ENCODE measurements at regions not wholly inside any gene's neighbourhood (a gene's known extent, or its start where the extent isn't known, plus 50 kb on each side); places are given as distances from the start of the nearest gene placed in this dataset.

DNA sequence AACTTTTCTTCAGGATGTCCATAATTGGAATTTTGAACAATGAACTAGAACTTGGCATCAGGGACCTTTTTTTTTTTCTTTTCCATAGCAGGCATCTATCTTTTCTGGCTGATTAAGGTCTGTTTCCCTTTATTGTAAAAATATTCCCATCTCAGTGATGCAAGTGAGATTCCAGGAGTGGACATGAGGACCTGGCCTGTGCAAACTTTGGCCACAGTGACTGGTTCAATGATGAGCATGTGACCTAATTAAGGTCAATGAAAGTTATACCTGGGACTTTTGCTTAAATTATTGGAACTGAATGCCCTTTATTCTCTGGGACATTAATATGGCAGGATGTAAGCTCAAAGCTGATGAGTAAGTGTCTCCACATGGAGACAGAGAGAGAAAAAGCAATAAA is 83.8 kb downstream of the DIO2 start:
- H3K27me3 Mint-ChIP-seq: no peaks in the 10 kb centered on the region
- no peaks in the 10 kb centered on the region for H3K9me3 Mint-ChIP-seq
- no peak overlapping the region for H3K27ac Mint-ChIP-seq
- no peaks in the 10 kb centered on the region for H3K36me3 Mint-ChIP-seq
- no peak for DNase-seq (ENCODE audit: extremely low spot score, unreplicated experiment)
- no peak overlapping the region for H3K4me3 Mint-ChIP-seq
- no peak for TF ChIP-seq CTCF (conservative IDR thresholded peaks at IDR 0.05)
- no peaks in the 10 kb centered on the region for H3K4me1 Mint-ChIP-seq (ENCODE audit: unreplicated experiment)

DNA sequence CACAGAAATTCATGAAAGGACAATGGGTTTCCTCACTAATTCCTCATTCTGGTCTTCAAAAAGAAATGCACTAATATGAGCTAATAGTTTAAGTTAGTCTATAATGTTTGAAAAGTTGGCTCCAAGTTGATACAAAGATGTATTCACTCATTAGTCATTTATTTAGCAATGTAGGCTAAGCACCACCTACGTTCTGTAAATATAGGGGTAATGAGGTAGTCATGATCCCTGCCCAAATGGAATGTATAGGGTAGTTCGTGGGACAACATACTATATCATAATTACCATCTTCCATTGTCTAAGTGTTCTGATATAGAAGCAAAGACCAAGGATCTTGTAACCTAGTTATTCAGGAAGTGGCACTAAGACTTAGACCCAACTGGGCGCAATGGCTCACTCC is 86.5 kb downstream of the DIO2 start:
- H3K27ac Mint-ChIP-seq: no peak overlapping the region
- peaks cover 8% of the 10 kb centered on the region for H3K9me3 Mint-ChIP-seq
- no peaks in the 10 kb centered on the region for H3K27me3 Mint-ChIP-seq
- H3K36me3 Mint-ChIP-seq: no peaks in the 10 kb centered on the region
- no peak for DNase-seq (ENCODE audit: extremely low spot score, unreplicated experiment)
- no peak for TF ChIP-seq CTCF (conservative IDR thresholded peaks at IDR 0.05)
- H3K4me3 Mint-ChIP-seq: no peak overlapping the region
- no peaks in the 10 kb centered on the region for H3K4me1 Mint-ChIP-seq (ENCODE audit: unreplicated experiment)

DNA sequence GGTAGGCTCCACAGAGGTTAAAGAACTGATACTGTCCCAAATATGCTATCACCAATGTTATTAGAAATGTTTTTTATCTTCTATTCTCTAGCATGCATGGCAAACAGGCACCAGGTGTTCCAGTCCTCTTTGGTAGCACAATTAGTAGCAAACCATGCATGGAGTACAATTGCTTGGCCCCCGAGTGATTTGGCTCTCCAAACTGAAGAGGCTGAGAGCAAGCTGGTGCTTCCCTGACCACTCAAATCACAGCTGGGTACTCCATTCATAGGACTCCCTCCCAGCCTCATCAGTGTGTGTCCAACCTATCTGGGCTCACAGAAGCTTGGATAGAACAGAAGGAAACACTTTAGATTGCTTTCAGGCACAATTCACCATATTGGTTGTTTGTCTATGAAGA is 93.4 kb downstream of the DIO2 start:
- TF ChIP-seq CTCF (conservative IDR thresholded peaks at IDR 0.05): no peak
- Mint-ChIP-seq H3K27ac (no peak overlapping the region), H3K27me3 (peaks cover 3% of the 10 kb centered on the region), H3K36me3 (no peaks in the 10 kb centered on the region), H3K4me3 (no peak overlapping the region), H3K4me1 (ENCODE audit: unreplicated experiment) (no peaks in the 10 kb centered on the region), H3K9me3 (peaks cover 8% of the 10 kb centered on the region)
- DNase-seq (ENCODE audit: extremely low spot score, unreplicated experiment): no peak

GRCh38 chr14:80116157-80116556 is 95.1 kb downstream of the DIO2 start:
- peaks cover 3% of the 10 kb centered on the region for H3K27me3 Mint-ChIP-seq
- no peaks in the 10 kb centered on the region for H3K4me1 Mint-ChIP-seq (ENCODE audit: unreplicated experiment)
- no peak for DNase-seq (ENCODE audit: extremely low spot score, unreplicated experiment)
- no peak for TF ChIP-seq CTCF (conservative IDR thresholded peaks at IDR 0.05)
- H3K36me3 Mint-ChIP-seq: no peaks in the 10 kb centered on the region
- no peak overlapping the region for H3K4me3 Mint-ChIP-seq
- H3K9me3 Mint-ChIP-seq: peaks cover 3% of the 10 kb centered on the region
- H3K27ac Mint-ChIP-seq: no peak overlapping the region

- H3K4me3 Mint-ChIP-seq: no peak overlapping the region
- H3K9me3 Mint-ChIP-seq: no peaks in the 10 kb centered on the region
- TF ChIP-seq CTCF (conservative IDR thresholded peaks at IDR 0.05): no peak
- H3K4me1 Mint-ChIP-seq (ENCODE audit: unreplicated experiment): no peaks in the 10 kb centered on the region
- DNase-seq (ENCODE audit: extremely low spot score, unreplicated experiment): no peak
- H3K27me3 Mint-ChIP-seq: no peaks in the 10 kb centered on the region
- no peaks in the 10 kb centered on the region for H3K36me3 Mint-ChIP-seq
- H3K27ac Mint-ChIP-seq: no peak overlapping the region
These were observed 100.6 kb downstream of the DIO2 start for GRCh38 chr14:80110721-80111120.

- Mint-ChIP-seq H3K27me3 (no peaks in the 10 kb centered on the region), H3K4me3 (no peak overlapping the region), H3K36me3 (no peaks in the 10 kb centered on the region), H3K9me3 (no peaks in the 10 kb centered on the region), H3K4me1 (ENCODE audit: unreplicated experiment) (no peaks in the 10 kb centered on the region), H3K27ac (no peak overlapping the region)
- no peak for TF ChIP-seq CTCF (conservative IDR thresholded peaks at IDR 0.05)
- no peak for DNase-seq (ENCODE audit: extremely low spot score, unreplicated experiment)
These were observed 102.2 kb downstream of the DIO2 start for GRCh38 chr14:80109055-80109454.

All from type B pancreatic cell (in vitro differentiated cells).